Mesothelial cell of epicardium (in vitro differentiated cells): ENCODE measurements at regions not wholly inside any gene's neighbourhood (a gene's known extent, or its start where the extent isn't known, plus 50 kb on each side); places are given as distances from the start of the nearest gene placed in this dataset.

ENCODE experiments used
- DNase-seq, 2 experiments: peaks; one replicate each; pipeline ENCODE4 v3.0.0; 2021; ENCODE audit warnings: low spot score in 2 of 2; ENCODE audit not compliant: unreplicated experiment in 2 of 2
- H3K27ac Mint-ChIP-seq: 2 replicates; pipeline ENCODE4 v1.8.0; 2021; ENCODE audit warnings: mixed read lengths
- H3K27me3 Mint-ChIP-seq: 2 replicates; pipeline ENCODE4 v1.8.0; 2021; ENCODE audit warnings: low read depth, mixed read lengths
- H3K36me3 Mint-ChIP-seq: 2 replicates; pipeline ENCODE4 v1.8.0; 2021; ENCODE audit warnings: mixed read lengths
- H3K4me1 Mint-ChIP-seq: 2 replicates; pipeline ENCODE4 v1.8.0; 2021; ENCODE audit warnings: mixed read lengths
- H3K4me3 Mint-ChIP-seq: 2 replicates; pipeline ENCODE4 v1.8.0; 2021; ENCODE audit warnings: mild to moderate bottlenecking, moderate library complexity, mixed read lengths
- H3K9me3 Mint-ChIP-seq: 2 replicates; pipeline ENCODE4 v1.8.0; 2021; ENCODE audit warnings: mixed read lengths
- CTCF ChIP-seq: fragments of 200-600 bp; sonication (generic); IDR thresholded peaks from one replicate; pipeline ENCODE4 v1.5.0; 2021; ENCODE audit warnings: antibody characterized with exemption; ENCODE audit not compliant: unreplicated experiment

GRCh38 chrX:113019958-113020357 lies 179.3 kb upstream of the AMOT start:
- H3K4me1 Mint-ChIP-seq = peaks cover 11% of the 10 kb centered on the region
- no peak overlapping the region for H3K27ac Mint-ChIP-seq
- H3K36me3 Mint-ChIP-seq = no peaks in the 10 kb centered on the region
- no peak for TF ChIP-seq CTCF
- peaks cover 30% of the 10 kb centered on the region for H3K9me3 Mint-ChIP-seq
- no peak for DNase-seq
- H3K27me3 Mint-ChIP-seq = peaks cover 2% of the 10 kb centered on the region
- H3K4me3 Mint-ChIP-seq = no peak overlapping the region

DNA sequence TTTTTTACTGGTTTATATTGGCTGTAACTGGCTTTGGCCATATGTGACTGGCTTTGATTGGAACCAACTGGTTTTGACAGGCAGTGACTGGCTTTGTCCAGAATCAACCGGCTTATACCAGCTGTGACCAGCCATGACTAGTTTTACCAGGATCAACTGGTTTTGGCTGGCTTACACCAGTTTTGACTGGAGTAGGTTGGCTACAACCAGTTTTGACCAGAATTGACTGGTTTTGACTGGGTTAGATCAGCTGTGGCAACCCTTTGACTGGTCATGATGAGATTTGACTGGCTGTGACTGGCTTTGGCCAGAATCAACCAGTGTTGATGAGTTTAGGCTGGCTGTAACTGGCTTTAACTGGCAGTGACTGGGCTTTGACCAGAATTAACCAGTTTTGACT lies 169.2 kb upstream of the AMOT start:
- no peak for TF ChIP-seq CTCF
- Mint-ChIP-seq H3K36me3 (no peaks in the 10 kb centered on the region), H3K4me1 (peaks cover 9% of the 10 kb centered on the region), H3K4me3 (no peak overlapping the region), H3K27me3 (no peaks in the 10 kb centered on the region), H3K27ac (no peak overlapping the region), H3K9me3 (no peaks in the 10 kb centered on the region)
- no peak for DNase-seq

GRCh38 chrX:113009029-113009428 lies 168.4 kb upstream of the AMOT start:
- Mint-ChIP-seq H3K36me3 (no peaks in the 10 kb centered on the region), H3K9me3 (no peaks in the 10 kb centered on the region), H3K27ac (no peak overlapping the region), H3K4me1 (peaks cover 9% of the 10 kb centered on the region), H3K4me3 (no peak overlapping the region), H3K27me3 (no peaks in the 10 kb centered on the region)
- no peak for TF ChIP-seq CTCF
- DNase-seq = no peak

DNA sequence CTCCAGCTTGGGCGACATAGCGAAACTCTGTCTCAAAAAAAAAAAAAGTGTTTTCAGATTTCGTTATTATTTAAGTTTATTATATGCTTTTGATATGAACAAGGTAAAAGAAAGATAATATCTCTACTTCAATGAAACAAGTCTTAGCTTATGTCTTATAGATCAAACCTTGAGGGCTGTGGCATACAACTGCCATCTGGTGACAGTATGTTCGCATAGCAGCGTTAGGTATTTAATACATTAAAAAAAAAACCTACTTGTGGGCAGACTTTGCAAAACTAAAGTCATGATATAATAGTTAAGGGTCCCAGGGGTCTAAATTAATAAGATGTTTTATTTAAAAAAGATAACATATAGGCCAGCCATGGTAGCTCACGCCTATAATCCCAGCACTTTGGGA lies 161.2 kb upstream of the AMOT start:
- H3K27me3 Mint-ChIP-seq = no peaks in the 10 kb centered on the region
- H3K36me3 Mint-ChIP-seq = no peaks in the 10 kb centered on the region
- H3K27ac Mint-ChIP-seq = no peak overlapping the region
- peaks cover 26% of the 10 kb centered on the region for H3K4me1 Mint-ChIP-seq
- TF ChIP-seq CTCF = no peak
- H3K4me3 Mint-ChIP-seq = no peak overlapping the region
- no peaks in the 10 kb centered on the region for H3K9me3 Mint-ChIP-seq
- DNase-seq = no peak

DNA sequence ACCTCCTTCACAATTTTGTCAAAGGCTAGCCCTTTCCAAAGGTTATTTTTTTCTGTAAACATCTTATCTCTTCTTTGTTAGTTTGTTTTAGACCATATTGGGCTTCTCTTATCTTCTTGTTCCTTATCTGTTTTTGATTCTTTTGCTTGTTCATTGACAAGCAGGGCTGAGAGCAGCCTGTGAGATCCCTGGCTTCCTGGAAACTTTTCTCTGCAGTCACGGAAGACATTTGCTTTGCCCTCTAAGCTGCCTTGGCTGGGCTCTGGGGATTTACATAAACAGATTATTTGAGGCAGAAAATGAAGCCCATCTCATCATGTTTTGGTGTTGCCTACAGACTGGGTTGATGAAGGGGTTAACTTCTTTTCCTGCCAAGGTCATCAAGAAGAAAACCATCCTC lies 157.4 kb upstream of the AMOT start:
- H3K4me1 Mint-ChIP-seq = peaks cover 24% of the 10 kb centered on the region
- no peak for DNase-seq

More for the DNA sequence above, 157.4 kb upstream of the AMOT start:
- no peak overlapping the region for H3K4me3 Mint-ChIP-seq
- H3K36me3 Mint-ChIP-seq = no peaks in the 10 kb centered on the region
- TF ChIP-seq CTCF = no peak
- no peaks in the 10 kb centered on the region for H3K9me3 Mint-ChIP-seq
- H3K27me3 Mint-ChIP-seq = no peaks in the 10 kb centered on the region
- H3K27ac Mint-ChIP-seq = no peak overlapping the region
